GM18511 (cell line): ENCODE measurements at regions not wholly inside any gene's neighbourhood (a gene's known extent, or its start where the extent isn't known, plus 50 kb on each side); places are given as distances from the start of the nearest gene placed in this dataset.
A peak's percentile ranks its signal among the peaks of the same experiment; 100 is the strongest.
"Not testable (repeated sequence)": the region's sequence is repeated elsewhere in the genome, so short reads cannot be mapped to it uniquely, and the experiment has no call there.

Experiments
- ATAC-seq: cut with Tn5 transposase; IDR thresholded peaks from one replicate; pipeline ENCODE4 v1.9.1; 2021; ENCODE audit warnings: mild to moderate bottlenecking, moderate library complexity; ENCODE audit not compliant: unreplicated experiment

- not testable (repeated sequence) for ATAC-seq
Observed at GRCh38 chr2:134062235-134062634, 191.6 kb upstream of the MGAT5 start.

DNA sequence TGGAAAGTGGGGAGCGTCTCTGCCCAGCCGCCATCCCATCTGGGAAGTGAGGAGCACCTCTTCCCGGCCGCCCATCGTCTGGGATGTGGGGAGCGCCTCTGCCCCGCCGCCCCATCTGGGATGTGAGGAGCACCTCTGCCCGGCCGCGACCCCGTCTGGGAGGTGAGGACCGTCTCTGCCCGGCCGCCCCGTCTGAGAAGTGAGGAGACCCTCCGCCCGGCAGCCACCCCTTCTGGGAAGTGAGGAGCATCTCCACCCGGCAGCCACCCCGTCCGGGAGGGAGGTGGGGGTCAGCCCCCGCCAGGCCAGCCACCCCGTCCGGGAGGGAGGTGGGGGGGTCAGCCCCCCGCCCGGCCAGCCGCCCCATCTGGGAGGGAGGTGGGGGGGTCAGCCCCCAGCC, 190.0 kb upstream of the MGAT5 start:
- not testable (repeated sequence) for ATAC-seq

DNA sequence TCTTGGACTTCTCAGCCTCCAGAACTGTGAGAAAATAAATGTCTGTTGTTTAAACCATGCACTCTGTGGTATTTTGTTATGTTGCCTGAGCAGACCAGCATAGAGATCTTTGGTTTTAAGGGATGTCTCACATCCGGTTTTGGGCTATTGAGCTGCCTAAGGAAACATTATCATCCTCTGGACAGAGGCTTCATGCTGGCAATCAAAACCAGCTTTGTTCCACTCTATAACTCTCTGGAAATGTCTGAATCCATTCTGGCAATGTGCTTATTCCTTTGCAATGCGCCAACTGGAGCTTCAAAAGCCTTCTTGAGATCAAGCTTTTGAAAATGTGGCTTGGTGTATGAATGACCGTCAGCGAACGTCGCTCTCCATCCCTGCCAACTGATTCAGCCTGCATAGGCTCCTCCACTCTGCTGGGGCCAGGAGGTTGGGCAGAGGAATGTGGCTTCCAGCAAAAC, 183.6 kb upstream of the MGAT5 start:
- no peak for ATAC-seq

DNA sequence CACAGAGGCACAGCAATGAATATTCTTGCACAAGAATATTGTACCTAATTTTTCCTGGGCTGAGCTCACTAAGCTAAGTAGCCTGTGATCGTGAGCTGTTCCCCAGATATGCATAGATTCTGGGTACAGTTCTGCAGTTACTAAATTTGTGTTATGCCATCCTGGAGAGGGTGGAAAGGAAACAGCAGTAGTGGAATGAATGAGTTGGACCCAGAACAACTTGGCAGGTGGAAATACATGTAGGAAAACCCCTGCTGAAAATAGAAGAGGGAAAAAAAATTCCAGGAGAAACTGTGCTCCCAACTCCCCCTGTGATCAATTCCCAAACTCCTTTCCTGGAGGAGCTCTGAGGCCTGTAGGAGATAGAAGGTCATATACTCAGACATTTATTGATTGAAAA, 181.5 kb upstream of the MGAT5 start:
- ATAC-seq: no peak

DNA sequence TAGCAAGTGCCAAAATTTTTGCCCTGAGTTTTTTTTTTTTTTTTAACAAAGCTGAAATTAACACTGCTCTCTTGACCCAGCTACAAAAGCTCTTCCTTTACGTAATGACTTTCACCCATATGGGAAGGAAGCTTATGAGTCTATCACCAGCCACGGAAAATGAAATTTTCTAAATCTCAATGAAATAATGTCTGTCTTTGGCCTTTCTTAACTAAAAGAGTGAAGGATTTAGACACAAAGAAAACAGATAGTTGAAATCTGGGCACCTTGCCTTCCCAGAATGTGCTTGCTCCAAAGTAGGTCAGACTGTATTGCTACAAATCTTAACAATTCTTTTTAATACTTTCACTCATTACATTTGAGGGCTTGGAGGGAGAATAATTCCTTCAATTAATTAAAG, 180.8 kb upstream of the MGAT5 start:
- no peak for ATAC-seq

GRCh38 chr2:134074619-134075018, 179.3 kb upstream of the MGAT5 start:
- no peak for ATAC-seq

GRCh38 chr2:134075204-134075603, 178.7 kb upstream of the MGAT5 start:
- no peak for ATAC-seq

GRCh38 chr2:134078354-134078753, 175.5 kb upstream of the MGAT5 start:
- ATAC-seq: no peak

- ATAC-seq: peak; percentile 99
Observed at GRCh38 chr2:134079373-134079772, 174.5 kb upstream of the MGAT5 start.

DNA sequence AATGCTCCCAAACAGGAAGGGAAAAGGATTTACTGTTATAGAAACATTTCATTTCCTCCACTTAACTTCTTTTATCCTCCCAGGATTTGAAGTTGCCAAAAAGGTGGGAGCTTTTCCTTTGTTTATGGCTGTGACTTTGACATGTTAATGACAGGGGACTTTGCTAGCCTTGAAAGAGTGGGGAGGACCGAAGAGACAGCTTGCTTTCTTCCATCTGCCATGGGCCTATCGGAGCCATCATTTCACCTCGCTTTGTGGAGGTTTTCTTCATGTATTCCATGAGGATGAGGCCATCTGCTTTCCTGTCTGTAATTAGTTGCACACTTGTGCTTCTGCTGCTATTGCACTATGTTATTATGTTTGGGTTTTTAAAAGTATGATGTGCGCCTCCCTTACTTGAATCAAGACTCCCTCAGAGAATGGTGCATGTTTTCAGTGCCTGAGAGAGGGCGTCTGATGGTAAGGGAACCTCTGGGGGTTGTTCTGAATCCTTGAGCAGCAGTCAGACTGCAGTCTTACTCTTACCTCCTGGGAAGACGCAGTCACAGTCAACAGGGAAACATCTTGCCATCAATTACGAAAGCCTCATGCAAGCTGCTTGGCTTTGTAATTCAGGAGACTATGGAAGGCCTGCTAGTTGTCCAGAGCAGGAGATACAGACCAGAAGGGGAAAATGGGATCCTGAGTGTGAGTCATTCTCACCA, 173.3 kb upstream of the MGAT5 start:
- ATAC-seq: no peak

- no peak for ATAC-seq
Observed at GRCh38 chr2:134081238-134081938, 172.5 kb upstream of the MGAT5 start.

GRCh38 chr2:134083548-134083947, 170.3 kb upstream of the MGAT5 start:
- no peak for ATAC-seq

GRCh38 chr2:134086594-134087219, 167.2 kb upstream of the MGAT5 start:
- no peak for ATAC-seq

DNA sequence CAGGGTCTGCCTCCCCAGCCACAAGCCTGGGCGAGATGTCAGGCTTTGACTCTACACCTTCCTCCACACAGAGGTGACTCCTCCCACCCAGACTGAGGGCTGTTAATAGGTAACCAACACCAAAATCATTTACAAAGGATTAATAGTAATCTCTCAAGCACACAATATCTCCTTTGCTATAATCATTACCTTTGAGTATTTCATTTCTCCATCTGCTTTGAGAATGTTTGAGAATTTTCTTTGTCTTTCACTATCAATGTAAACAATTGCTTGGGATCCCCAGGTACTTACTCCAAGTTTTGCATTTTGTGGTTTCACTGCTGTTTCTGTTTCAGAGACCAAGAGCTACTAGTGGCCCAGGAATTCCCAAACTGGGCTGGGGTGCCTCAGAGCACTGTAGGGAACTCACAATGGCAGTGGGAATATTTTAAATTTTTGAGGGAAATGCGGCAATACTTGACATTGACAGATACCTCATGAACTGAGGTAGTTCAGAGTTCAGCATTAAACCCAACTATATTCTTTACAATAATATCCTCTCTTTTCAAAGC, 166.4 kb upstream of the MGAT5 start:
- peak; percentile 95 for ATAC-seq

DNA sequence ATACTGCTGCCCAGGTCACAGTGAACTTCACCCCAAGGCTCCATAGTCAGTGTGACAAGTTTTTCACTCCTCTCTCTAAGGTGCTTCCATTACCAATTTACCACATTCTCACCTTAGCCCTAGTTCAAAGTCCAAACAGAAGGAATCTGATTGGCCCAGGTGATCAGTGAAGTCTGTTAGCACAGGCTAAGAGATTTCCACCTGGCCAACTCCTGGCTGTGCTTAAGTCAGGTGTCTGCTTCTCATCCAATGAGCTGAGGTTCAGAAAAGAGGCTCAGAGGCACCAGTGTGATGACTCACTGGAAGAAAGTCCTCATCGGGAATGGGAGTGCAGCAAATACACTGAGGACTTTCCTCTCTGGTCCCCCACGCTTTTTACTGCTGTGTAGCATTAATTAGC, 164.4 kb upstream of the MGAT5 start:
- ATAC-seq: no peak

- no peak for ATAC-seq
Observed at GRCh38 chr2:134097740-134098139, 156.1 kb upstream of the MGAT5 start.

DNA sequence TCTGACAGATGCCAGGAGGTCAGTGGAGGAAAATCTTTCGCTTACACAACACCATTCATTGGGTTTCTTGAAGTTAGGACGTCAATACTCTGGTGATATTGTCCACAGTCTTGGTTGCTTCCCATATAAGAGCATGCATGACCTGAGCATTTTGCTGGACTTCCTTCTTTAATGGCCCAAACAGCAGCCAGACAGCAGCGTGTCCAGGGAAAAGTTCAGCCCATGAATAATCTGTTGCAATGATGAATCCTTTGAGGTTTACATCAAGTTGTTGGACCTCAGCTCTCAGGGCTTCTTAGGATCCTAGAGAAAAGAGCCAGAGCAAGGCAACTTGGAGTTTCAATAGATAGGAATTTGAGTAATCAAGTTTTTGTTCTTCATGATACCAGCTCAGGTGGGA, 155.6 kb upstream of the MGAT5 start:
- ATAC-seq: no peak

DNA sequence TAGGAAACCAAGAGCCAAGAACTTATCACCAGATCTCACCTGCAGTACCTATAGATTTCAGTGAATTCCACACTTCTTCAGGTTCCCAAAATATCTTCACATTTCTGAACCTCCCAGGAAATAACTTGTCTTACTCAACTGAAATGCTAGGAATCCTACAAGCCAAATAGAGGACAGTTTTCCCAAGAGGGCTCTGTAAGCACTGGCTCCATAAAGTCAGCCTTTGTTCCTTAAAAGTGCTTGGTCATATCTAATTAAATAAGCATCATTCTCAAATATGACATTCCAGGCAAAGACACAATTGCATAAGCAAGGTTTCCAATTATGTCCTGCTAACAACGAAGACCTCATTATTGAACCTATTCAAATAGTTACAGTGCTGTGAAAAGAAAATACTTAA, 154.6 kb upstream of the MGAT5 start:
- ATAC-seq: no peak

DNA sequence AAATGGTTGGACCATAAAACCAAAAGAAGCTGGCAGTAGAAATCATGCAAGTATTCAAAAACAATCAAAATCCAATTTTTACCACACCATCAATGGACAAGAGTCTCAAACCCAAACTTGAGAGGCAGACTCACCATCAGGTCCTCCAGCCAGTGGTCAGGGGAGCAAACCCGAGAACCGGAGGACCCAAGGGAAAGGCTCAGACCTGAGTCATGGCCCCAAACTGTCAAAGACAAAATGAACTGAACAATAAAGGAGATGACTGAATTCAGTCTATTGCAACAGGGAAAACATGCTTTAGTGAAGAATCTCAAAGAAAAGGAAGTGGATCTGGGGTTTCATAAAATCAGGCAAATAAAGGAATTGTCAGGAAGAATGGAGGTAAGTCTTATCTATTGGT, 150.7 kb upstream of the MGAT5 start:
- ATAC-seq: no peak

GRCh38 chr2:134104754-134105153, 149.1 kb upstream of the MGAT5 start:
- ATAC-seq: no peak

GRCh38 chr2:134107402-134107801, 146.5 kb upstream of the MGAT5 start:
- no peak for ATAC-seq

GRCh38 chr2:134108113-134108512, 145.8 kb upstream of the MGAT5 start:
- no peak for ATAC-seq
